K562 (cell line): ENCODE measurements at regions not wholly inside any gene's neighbourhood (a gene's known extent, or its start where the extent isn't known, plus 50 kb on each side); places are given as distances from the start of the nearest gene placed in this dataset.
A peak's percentile ranks its signal among the peaks of the same experiment; 100 is the strongest.

Source experiments
- ATAC-seq: fragments of 200-7000 bp; cut with Tn5 transposase; 3 replicates; pipeline ENCODE4 v1.9.1; 2020; ENCODE audit warnings: moderate library complexity
- BruUV-seq: library from RNA; stranded (reverse); fragments of 400-500 nt; replicated peaks from 2 replicates; lab custom pipeline; 2021; lab: Mats Ljungman, UMichigan
- CTCF ChIA-PET: fragments of 300-600 bp; formaldehyde crosslinking; extraction: SDS; loops from one replicate; lab custom pipeline; 2021; ENCODE audit warnings: low intra/inter-chr PET ratio; lab: Yijun Ruan, JAX
- POLR2A ChIA-PET: fragments of 300-600, 350-650 bp; sonication (Branson Sonifier 250); formaldehyde crosslinking; extraction: SDS; loops from one replicate; lab custom pipeline; 2021; ENCODE audit warnings: antibody characterized with exemption, inconsistent platforms; lab: Yijun Ruan, JAX
- DNase-seq, 4 experiments: peaks; one replicate each; pipeline versions ENCODE4 v3.0.0 to v3.0.0-alpha.2; 2011 to 2018; ENCODE audit warnings: low spot score in 3 of 4, mixed read lengths in 3 of 4; ENCODE audit errors: extremely low read depth in 1 of 4
- FAIRE-seq: peaks from 2 replicates; lab custom pipeline; 2011; peaks lifted over from hg19 to GRCh38; lab: Jason Lieb, UNC
- H2AFZ ChIP-seq: 2 replicates; pipeline ENCODE4 v1.6.0; 2011; ENCODE audit warnings: low read depth, low read length, control low read depth, inconsistent platforms
- H3K27ac ChIP-seq: fragments of 200-600 bp; 3 replicates; pipeline ENCODE4 v1.8.0; 2011; ENCODE audit warnings: low read depth, mild to moderate bottlenecking, control low read depth, inconsistent platforms, low read length, moderate library complexity, mixed read lengths; ENCODE audit errors: extremely low read depth
- H3K27me3 ChIP-seq, 2 experiments: fragments of 300-600 bp in 1 of 2; 2 replicates in 1 of 2; 3 replicates in 1 of 2; pipeline versions ENCODE4 v1.6.0 to v1.8.0; 2011; ENCODE audit warnings: inconsistent platforms in 2 of 2, low read length in 2 of 2, mild to moderate bottlenecking in 1 of 2, mixed read lengths in 1 of 2, moderate library complexity in 1 of 2; ENCODE audit not compliant: control insufficient read depth in 2 of 2, insufficient read depth in 2 of 2
- H3K36me3 ChIP-seq: fragments of 300-600 bp; 3 replicates; pipeline ENCODE4 v1.8.0; 2011; ENCODE audit warnings: mild to moderate bottlenecking, low read length, inconsistent platforms; ENCODE audit not compliant: control insufficient read depth, insufficient read depth
- H3K4me1 ChIP-seq, 2 experiments: fragments of 200-600 bp in 1 of 2; replicated peaks in 1 of 2; 2 replicates in 1 of 2; 3 replicates in 1 of 2; pipeline versions ENCODE4 v1.5.1 to v1.8.0; 2011; ENCODE audit warnings: inconsistent platforms in 2 of 2, low read length in 2 of 2, mild to moderate bottlenecking in 1 of 2, mixed read lengths in 1 of 2, moderate library complexity in 1 of 2; ENCODE audit not compliant: control insufficient read depth in 2 of 2, insufficient read depth in 2 of 2
- H3K4me2 ChIP-seq: 2 replicates; pipeline ENCODE4 v1.6.1; 2011; ENCODE audit warnings: low read length, control low read depth, inconsistent platforms, mixed read lengths; ENCODE audit not compliant: insufficient read depth
- H3K4me3 ChIP-seq: fragments of 200-600 bp; sonication (generic), shearing (Covaris generic); 2 replicates; pipeline ENCODE4 v1.5.1; 2016; ENCODE audit warnings: control low read depth, inconsistent platforms
- H3K79me2 ChIP-seq: fragments of 200-600 bp; 3 replicates; pipeline ENCODE4 v1.8.0; 2011; ENCODE audit warnings: low read length, inconsistent platforms; ENCODE audit not compliant: control insufficient read depth, insufficient read depth
- H3K9ac ChIP-seq, 2 experiments: 2 replicates each; pipeline versions ENCODE4 v1.6.0 to v1.6.1; 2011; ENCODE audit warnings: low read depth in 2 of 2, low read length in 2 of 2, control low read depth in 1 of 2, inconsistent platforms in 1 of 2, mild to moderate bottlenecking in 1 of 2, mixed read lengths in 1 of 2; ENCODE audit not compliant: insufficient read depth in 1 of 2
- H3K9me1 ChIP-seq: one replicate; pipeline ENCODE4 v1.6.0; 2011; ENCODE audit warnings: inconsistent platforms, mild to moderate bottlenecking, low read length, moderate library complexity; ENCODE audit not compliant: control insufficient read depth, insufficient read depth
- H3K9me3 ChIP-seq: replicated peaks from 2 replicates; pipeline ENCODE4 v1.5.1; 2011; ENCODE audit warnings: low read depth, low read length, inconsistent platforms; ENCODE audit not compliant: control insufficient read depth, insufficient read depth
- H4K20me1 ChIP-seq: replicated peaks from 2 replicates; pipeline ENCODE4 v1.6.1; 2011; ENCODE audit warnings: low read length, inconsistent platforms, mixed read lengths; ENCODE audit not compliant: control insufficient read depth, insufficient read depth
- BRD4 ChIP-seq: fragments of 200-600 bp; sonication (generic); IDR thresholded peaks from 2 replicates; pipeline ENCODE4 v1.6.1; 2017; ENCODE audit warnings: inconsistent platforms
- C11orf30 ChIP-seq: fragments of 450-650 bp; IDR thresholded peaks from 2 replicates; pipeline ENCODE4 v1.6.1; 2016; ENCODE audit warnings: low read depth, mild to moderate bottlenecking
- CEBPZ ChIP-seq: fragments of 150-350 bp; IDR thresholded peaks from 2 replicates; pipeline ENCODE4 v1.6.1; 2014; ENCODE audit warnings: low read depth, mild to moderate bottlenecking, low read length, borderline replicate concordance
- DPF2 ChIP-seq: fragments of 450-650 bp; IDR thresholded peaks from 2 replicates; pipeline ENCODE4 v1.6.1; 2016
- HNRNPL ChIP-seq: fragments of 200-400 bp; formaldehyde crosslinking; IDR thresholded peaks from 2 replicates; pipeline ENCODE4 v1.6.1; 2017; ENCODE audit warnings: low read depth, mild to moderate bottlenecking, low read length
- IRF1 ChIP-seq: sonication (generic); formaldehyde crosslinking; IDR thresholded peaks from 2 replicates; pipeline ENCODE4 v1.8.0; 2022; ENCODE audit warnings: missing genetic modification reagents, mild to moderate bottlenecking, borderline replicate concordance
- IRF2 ChIP-seq: sonication (generic); formaldehyde crosslinking; IDR thresholded peaks from 2 replicates; pipeline ENCODE4 v1.8.1; 2022; ENCODE audit warnings: mild to moderate bottlenecking, missing genetic modification reagents
- MAFF ChIP-seq: IDR thresholded peaks from 2 replicates; pipeline ENCODE4 v1.6.1; 2012; ENCODE audit warnings: low read length, improper control_type of control experiment
- NCOA6 ChIP-seq: fragments of 450-650 bp; IDR thresholded peaks from 2 replicates; pipeline ENCODE4 v1.6.1; 2017; ENCODE audit warnings: mild to moderate bottlenecking
- NCOR1 ChIP-seq: fragments of 450-650 bp; IDR thresholded peaks from 2 replicates; pipeline ENCODE4 v1.6.1; 2016; ENCODE audit warnings: mild to moderate bottlenecking, moderate library complexity
- NR4A1 ChIP-seq, 2 experiments: fragments of 250-450 bp in 1 of 2; fragments of 450-650 bp in 1 of 2; sonication (Bioruptor Pico) in 1 of 2; IDR thresholded peaks; 2 replicates each; pipeline versions ENCODE4 v1.4.0 to v1.6.1; 2016 to 2020; ENCODE audit warnings: mild to moderate bottlenecking in 2 of 2, missing compliant biosample characterization in 1 of 2, missing genetic modification characterization in 1 of 2, moderate library complexity in 1 of 2
- SIN3A ChIP-seq, 2 experiments: fragments of 150-350 bp in 1 of 2; IDR thresholded peaks; 2 replicates each; pipeline ENCODE4 v1.6.1; 2011 to 2016; ENCODE audit warnings: borderline replicate concordance in 2 of 2, low read depth in 2 of 2, low read length in 2 of 2, mild to moderate bottlenecking in 2 of 2, moderate library complexity in 2 of 2; ENCODE audit not compliant: control insufficient read depth in 1 of 2
- TBL1XR1 ChIP-seq, 2 experiments: IDR thresholded peaks; 2 replicates each; pipeline ENCODE4 v1.6.1; 2012; ENCODE audit warnings: improper control_type of control experiment in 2 of 2, low read length in 2 of 2, mild to moderate bottlenecking in 1 of 2
- THRAP3 ChIP-seq: fragments of 450-650 bp; IDR thresholded peaks from 2 replicates; pipeline ENCODE4 v1.6.1; 2016; ENCODE audit warnings: mild to moderate bottlenecking, inconsistent platforms, borderline replicate concordance
- TOE1 ChIP-seq, 2 experiments: fragments of 450-650 bp in 1 of 2; sonication (generic) in 1 of 2; formaldehyde crosslinking in 1 of 2; IDR thresholded peaks; 2 replicates each; pipeline versions ENCODE4 v1.7.1 to v1.8.0; 2016 to 2022; ENCODE audit warnings: borderline replicate concordance in 2 of 2, mild to moderate bottlenecking in 2 of 2, antibody characterized with exemption in 1 of 2, inconsistent platforms in 1 of 2, low read depth in 1 of 2, missing genetic modification reagents in 1 of 2, moderate library complexity in 1 of 2
- ZNF316 ChIP-seq: fragments of 450-650 bp; IDR thresholded peaks from 2 replicates; pipeline ENCODE4 v1.6.1; 2016
- WGBS: fragments of 100-300 bp; shearing (Covaris generic); methylation state at CpG from one replicate; pipeline ENCODE4 v1.1.6; 2016; ENCODE audit warnings: low coverage, mixed read lengths; ENCODE audit not compliant: insufficient coverage; ENCODE audit errors: missing lambda C conversion rate; 5-methylcytosine and 5-hydroxymethylcytosine counted together
- in situ Hi-C: fragments of 300-500 bp; cut with MboI; formaldehyde crosslinking; loops from 4 replicates; pipeline ENCODE4 v1.15.0; 2018; ENCODE audit warnings: inconsistent platforms, mixed read lengths
- intact Hi-C: fragments of 100-400 bp; cut with micrococcal nuclease; formaldehyde crosslinking; loops from 2 replicates; pipeline ENCODE4 v1.14.2; 2022
- TF ChIP-seq, protein P1 (sequence below): fragments of 450-650 bp; IDR thresholded peaks from one replicate; pipeline ENCODE4 v1.6.1; 2018; ENCODE audit warnings: mild to moderate bottlenecking, moderate library complexity; ENCODE audit not compliant: partially characterized antibody

DNA sequence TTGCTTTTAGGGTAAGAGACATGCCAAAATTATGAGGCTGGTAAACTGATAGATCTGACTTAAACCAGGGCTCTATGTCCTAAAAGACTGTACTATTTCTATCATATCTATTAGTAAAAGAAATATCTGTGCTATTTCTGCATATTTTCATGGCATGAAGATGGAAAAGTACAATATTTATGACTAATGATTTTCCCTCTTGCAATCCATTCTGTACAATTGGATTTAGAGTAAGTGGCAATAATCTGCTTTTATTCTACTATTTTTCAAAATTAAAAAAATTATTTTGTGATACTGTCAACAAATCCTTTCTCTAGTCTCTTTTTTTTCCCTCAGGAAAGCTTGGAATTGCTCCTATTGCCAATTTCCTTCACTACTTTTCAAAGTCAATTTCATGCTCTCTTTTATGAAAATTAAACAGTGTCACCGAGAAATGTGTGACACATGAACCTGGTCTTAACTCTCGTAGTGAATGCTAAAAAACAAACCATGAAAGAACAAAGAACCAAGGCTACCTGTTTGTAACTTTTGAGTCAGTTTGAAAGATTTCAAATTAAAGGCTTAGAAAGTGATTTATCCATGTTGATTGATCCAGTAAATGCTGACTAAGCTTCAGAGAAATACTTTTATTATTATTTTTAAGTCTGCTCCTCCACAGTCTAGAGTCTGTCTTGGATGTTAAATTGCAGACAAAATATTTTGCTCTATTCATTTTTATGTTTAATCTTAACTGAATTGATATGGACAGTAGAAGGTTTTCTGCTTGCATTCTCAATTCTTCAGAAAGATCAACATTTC lies 262.7 kb upstream of the CHRM2 start:
- Histone ChIP-seq H3K4me1 (no peaks in the 10 kb centered on the region), H3K9me1 (no peaks in the 10 kb centered on the region), H3K9me3 (no peaks in the 10 kb centered on the region), H2AFZ (no peak overlapping the region), H4K20me1 (no peaks in the 10 kb centered on the region), H3K36me3 (no peaks in the 10 kb centered on the region), H3K4me3 (no peak overlapping the region), H3K27ac (no peak overlapping the region), H3K9ac (no peak overlapping the region), H3K79me2 (no peaks in the 10 kb centered on the region), H3K27me3 (no peaks in the 10 kb centered on the region), H3K4me2 (no peak overlapping the region)
- ATAC-seq (no peak), DNase-seq (no peak), FAIRE-seq (no peak)
- POLR2A ChIA-PET: interaction anchor here (0.6 kb wide), 1 partner anchor 81 kb away, joined by 3 read pairs; no protein-coding TSS in a partner anchor
- 2% methylated on average over 2 of the region's 2 CpGs for WGBS
- BruUV-seq: no TSS peak
- in situ Hi-C loops (no loop called here), intact Hi-C loops (no loop called here)
- CTCF ChIA-PET: no interaction called here
- peak; percentile 41; the same call in 1 of the 2 replicates for TF ChIP-seq C11orf30
- no peak for TF ChIP-seq IRF1
- TF ChIP-seq DPF2: no peak
- no peak for TF ChIP-seq CEBPZ
- TF ChIP-seq THRAP3: no peak
- no peak for TF ChIP-seq SIN3A (IDR thresholded peaks at IDR 0.05; ENCODE audit: borderline replicate concordance in 2 of 2, control insufficient read depth in 1 of 2, low read depth in 2 of 2, low read length in 2 of 2)
- TF ChIP-seq TOE1 (IDR thresholded peaks at IDR 0.05; ENCODE audit: borderline replicate concordance): no peak
- TF ChIP-seq TOE1 (CRISPR knock-in tag; IDR thresholded peaks at IDR 0.05; ENCODE audit: borderline replicate concordance, low read depth): no peak
- peak; percentile 23; the same call in 1 of the 2 replicates for TF ChIP-seq MAFF
- no peak for TF ChIP-seq NR4A1 (CRISPR knock-in tag; IDR thresholded peaks at IDR 0.05)
- no peak for TF ChIP-seq NR4A1 (tag; IDR thresholded peaks at IDR 0.05)
- TF ChIP-seq NCOA6: no peak
- TF ChIP-seq HNRNPL: no peak
- no peak for TF ChIP-seq NCOR1
- no peak for TF ChIP-seq BRD4
- no peak for TF ChIP-seq TBL1XR1 (IDR thresholded peaks at IDR 0.05; ENCODE audit: low read length in 2 of 2)
- TF ChIP-seq ZNF316: peak; percentile 58
- TF ChIP-seq, protein P1, sequence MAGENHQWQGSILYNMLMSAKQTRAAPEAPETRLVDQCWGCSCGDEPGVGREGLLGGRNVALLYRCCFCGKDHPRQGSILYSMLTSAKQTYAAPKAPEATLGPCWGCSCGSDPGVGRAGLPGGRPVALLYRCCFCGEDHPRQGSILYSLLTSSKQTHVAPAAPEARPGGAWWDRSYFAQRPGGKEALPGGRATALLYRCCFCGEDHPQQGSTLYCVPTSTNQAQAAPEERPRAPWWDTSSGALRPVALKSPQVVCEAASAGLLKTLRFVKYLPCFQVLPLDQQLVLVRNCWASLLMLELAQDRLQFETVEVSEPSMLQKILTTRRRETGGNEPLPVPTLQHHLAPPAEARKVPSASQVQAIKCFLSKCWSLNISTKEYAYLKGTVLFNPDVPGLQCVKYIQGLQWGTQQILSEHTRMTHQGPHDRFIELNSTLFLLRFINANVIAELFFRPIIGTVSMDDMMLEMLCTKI: no peak
- TF ChIP-seq IRF2 (CRISPR knock-in tag): no peak
